ENCODE measurements at regions not wholly inside any gene's neighbourhood (a gene's known extent, or its start where the extent isn't known, plus 50 kb on each side); places are given as distances from the start of the nearest gene placed in this dataset.
A peak's percentile ranks its signal among the peaks of the same experiment; 100 is the strongest.

GRCh38 chrX:42714981-42715700 lies 62.8 kb downstream of the PPP1R2C start:
- TF ChIP-seq POLR2A (IDR thresholded peaks at IDR 0.05) (no peak), CTCF (IDR thresholded peaks at IDR 0.05) (peak in 6 of 12 donors; percentile 14 to 37 (median 36))

Data from heart left ventricle (tissue), 13 donors.